GM21367 (cell line): ENCODE measurements at regions not wholly inside any gene's neighbourhood (a gene's known extent, or its start where the extent isn't known, plus 50 kb on each side); places are given as distances from the start of the nearest gene placed in this dataset.

ENCODE experiments used
- ATAC-seq: cut with Tn5 transposase; IDR thresholded peaks from one replicate; pipeline ENCODE4 v1.9.1; 2021; ENCODE audit not compliant: unreplicated experiment

DNA sequence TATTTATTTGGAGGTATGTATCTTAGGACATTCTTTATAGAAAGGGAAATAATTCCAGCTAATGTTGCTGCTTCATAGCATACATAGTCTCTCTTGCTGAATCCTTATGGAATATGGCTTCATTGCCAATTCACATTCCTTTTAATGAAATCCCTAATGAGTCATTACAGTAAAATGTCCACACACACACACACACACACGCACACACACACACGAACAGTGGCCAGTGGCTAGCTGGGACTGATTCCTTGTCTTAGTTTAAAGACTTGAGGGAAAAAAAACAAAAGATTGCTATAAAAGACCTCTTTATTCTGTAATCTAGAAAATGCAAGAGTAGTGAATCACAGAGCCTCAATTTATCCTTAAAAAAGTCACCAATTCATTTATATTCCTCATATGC is 301.6 kb downstream of the SLITRK6 start:
- no peak for ATAC-seq

DNA sequence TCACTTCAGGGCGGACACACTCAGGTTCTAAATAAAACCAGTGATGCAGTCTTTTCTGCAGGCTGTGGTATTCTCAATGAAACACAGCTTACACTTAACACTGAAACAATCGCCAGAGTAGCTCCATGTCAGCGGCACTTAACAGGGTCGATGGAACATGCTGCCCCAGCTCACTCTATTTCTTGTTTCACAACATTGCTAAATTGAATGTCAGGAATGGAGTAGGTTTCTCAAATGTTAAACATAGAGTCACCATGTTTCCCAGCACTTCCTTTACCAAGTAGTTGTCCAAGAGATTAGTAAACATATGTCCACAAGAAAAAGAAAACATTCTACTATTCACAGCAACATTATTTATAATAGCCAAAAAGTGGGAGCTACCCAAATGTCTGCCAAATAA is 306.9 kb downstream of the SLITRK6 start:
- ATAC-seq, result no peak

DNA sequence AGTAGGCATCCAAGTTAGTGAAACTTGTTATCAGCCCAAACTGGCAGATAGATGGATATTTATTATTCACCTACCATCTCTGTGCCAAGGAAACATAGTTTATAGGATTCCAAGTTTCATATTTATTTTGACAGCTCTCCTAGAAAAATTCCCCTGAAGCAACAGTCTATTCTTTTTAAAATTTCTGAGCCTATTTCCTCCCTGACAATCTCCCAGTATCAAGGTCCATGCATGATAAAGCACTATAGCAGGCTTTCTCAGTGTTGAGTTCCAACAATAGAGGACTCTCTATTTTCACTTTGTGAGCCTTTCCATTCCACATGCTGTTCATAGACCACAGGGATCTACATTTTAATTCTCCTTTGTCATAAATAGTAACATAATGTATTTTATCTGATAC is 312.6 kb downstream of the SLITRK6 start:
- no peak for ATAC-seq

- ATAC-seq, result no peak
These were observed 326.1 kb downstream of the SLITRK6 start for GRCh38 chr13:85473144-85473543.

GRCh38 chr13:85469320-85469719 is 329.9 kb downstream of the SLITRK6 start:
- no peak for ATAC-seq

DNA sequence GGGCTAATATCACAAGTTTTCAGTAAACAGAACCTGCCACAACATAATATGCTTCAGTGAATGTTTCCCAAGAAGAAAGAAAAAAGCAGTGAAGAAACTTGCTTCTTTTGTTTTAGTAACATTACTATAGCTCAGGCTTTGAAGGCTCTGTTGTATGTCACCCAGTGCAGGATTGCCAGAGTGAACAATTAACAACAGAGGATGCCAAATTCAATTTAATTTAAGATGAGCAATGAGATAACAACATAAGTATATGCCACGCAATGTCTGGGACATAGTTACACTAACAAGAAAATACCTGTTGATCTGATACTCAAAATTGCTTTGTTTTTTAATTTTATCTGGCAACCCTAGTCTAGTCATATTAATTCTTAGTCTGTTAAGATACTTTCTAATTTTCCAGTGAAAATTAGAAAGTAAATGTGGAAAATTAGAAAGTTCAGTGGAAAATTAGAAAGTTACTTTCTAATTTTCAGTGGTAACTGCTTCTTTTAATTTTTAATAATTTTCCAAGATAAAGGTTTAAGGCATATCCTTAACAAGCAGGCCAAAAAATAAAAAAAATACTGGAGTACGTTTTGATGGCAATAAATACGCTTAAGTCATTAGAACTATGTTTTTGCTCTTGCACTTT is 336.3 kb downstream of the SLITRK6 start:
- no peak for ATAC-seq

DNA sequence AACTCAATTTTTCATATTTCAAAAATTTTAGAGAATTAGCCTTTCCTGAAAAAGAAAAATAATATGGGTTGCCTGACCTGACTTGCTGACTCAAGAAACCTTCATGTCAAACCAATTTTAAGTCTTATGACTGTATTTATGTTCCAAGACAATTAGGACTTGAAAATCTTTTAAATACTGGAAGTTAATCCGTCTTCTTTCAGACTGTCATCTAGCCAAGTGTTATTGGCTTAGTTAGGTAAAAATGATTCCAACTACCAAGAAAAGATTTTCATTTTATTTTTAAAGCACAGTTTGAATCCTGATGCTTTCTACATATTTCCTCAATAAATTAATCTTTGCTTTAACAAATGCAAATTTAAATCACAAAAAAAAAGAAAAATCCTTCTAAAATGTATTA is 337.6 kb downstream of the SLITRK6 start:
- ATAC-seq, result no peak

GRCh38 chr13:85445534-85445933 is 353.7 kb downstream of the SLITRK6 start:
- no peak for ATAC-seq

- no peak for ATAC-seq
These were observed 357.2 kb downstream of the SLITRK6 start for GRCh38 chr13:85441975-85442374.

GRCh38 chr13:85441364-85441763 is 357.9 kb downstream of the SLITRK6 start:
- ATAC-seq, result no peak

- ATAC-seq, result no peak
These were observed 363.2 kb downstream of the SLITRK6 start for GRCh38 chr13:85436029-85436428.

GRCh38 chr13:85434927-85435326 is 364.3 kb downstream of the SLITRK6 start:
- ATAC-seq, result no peak

GRCh38 chr13:85432881-85433280 is 366.3 kb downstream of the SLITRK6 start:
- no peak for ATAC-seq

GRCh38 chr13:85431720-85432119 is 367.5 kb downstream of the SLITRK6 start:
- ATAC-seq, result no peak

GRCh38 chr13:85430216-85430794 is 368.9 kb downstream of the SLITRK6 start:
- ATAC-seq, result no peak

DNA sequence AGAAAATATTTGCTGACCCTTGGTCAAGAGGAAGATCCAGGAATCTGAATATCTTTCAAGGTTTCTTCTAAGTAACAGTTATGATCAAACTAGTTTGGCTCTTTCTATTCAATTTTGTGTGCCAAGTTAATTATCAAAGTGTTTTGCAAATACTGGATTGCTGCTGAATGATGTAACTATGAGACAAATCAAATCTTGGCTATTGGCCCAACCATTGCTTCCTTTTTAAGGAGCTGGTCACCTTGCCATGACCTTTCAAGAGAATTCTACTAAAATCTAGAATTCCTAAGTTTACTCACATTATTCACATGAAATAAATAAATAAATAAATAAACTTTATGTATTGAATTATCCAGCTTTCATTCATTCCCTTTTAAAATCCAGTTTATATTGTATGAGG is 371.8 kb downstream of the SLITRK6 start:
- ATAC-seq, result no peak

- no peak for ATAC-seq
These were observed 379.1 kb downstream of the SLITRK6 start for GRCh38 chr13:85420136-85420535.

GRCh38 chr13:85419611-85420010 is 379.6 kb downstream of the SLITRK6 start:
- no peak for ATAC-seq

GRCh38 chr13:85417807-85418206 is 381.4 kb downstream of the SLITRK6 start:
- no peak for ATAC-seq

DNA sequence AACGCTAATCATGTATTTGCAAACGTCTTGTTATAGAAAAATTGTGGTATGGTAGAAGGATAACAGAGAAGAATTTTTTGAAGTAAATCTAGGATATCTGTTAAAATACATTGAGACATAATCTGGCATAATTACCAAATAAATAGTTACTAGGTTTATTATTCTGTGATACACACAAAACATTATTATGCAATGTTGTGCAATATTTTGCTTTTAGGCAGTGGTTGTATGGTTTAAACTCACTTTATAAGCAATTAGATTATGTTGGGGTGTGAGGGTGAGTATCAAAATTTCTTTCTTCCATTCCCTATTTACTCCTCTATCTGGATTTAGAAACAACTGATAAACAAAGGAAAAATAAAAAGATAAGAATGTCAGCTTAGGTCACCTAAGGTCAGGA is 385.6 kb downstream of the SLITRK6 start:
- no peak for ATAC-seq

DNA sequence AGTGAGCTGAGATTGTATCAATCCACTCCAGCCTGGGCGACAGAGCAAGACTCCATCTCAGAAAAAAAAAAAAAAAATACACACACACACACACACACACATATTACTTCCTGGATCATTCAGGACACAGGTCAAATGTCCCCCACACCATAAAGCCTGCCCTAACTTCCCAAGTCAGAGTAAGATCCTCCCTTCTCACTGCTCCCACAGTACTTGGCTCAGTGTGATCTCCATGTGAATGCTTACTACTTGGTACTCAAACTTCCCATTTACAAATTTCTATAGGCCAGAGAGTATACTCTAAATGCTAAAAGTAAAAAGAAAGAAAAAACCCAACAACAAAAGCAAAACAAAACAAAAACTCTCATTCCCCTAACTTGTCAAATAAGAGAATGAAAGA is 386.8 kb downstream of the SLITRK6 start:
- ATAC-seq, result no peak

GRCh38 chr13:85411591-85411990 is 387.6 kb downstream of the SLITRK6 start:
- no peak for ATAC-seq

DNA sequence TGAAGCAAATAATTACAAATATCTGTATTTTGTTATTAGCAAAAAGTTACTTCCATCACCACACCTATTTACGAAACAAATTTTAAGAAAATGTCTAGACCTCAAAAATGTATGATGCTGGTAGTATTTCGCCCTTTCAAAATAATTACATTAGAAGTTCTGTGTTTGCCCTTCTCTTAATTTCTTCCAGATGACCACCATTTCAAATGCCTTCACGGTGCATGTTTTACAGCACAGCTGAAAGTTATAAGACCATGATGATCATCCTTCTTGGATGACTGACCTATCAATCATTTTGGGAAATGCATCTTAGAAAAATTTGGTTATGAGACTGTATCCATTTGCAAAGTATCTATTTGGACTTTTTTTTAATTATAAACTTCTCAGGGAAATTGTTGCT is 390.8 kb downstream of the SLITRK6 start:
- ATAC-seq, result no peak
